Heart right ventricle (tissue), 16 donors: ENCODE measurements at regions not wholly inside any gene's neighbourhood (a gene's known extent, or its start where the extent isn't known, plus 50 kb on each side); places are given as distances from the start of the nearest gene placed in this dataset.

Source experiments
- ATAC-seq, 8 donors: fragments of 200-7000 bp; cut with Tn5 transposase; one replicate each; pipeline ENCODE4 v1.9.1; 2020; ENCODE audit warnings: mild to moderate bottlenecking in 8 of 8, moderate library complexity in 8 of 8, moderate number of reproducible peaks in 1 of 8
- DNase-seq, 2 donors: peaks; one replicate each; pipeline ENCODE4 v3.0.0-alpha.2; 2020
- H3K27ac ChIP-seq, 10 donors: fragments of 200-600 bp; sonication (generic) in 2 of 10; one replicate each; pipeline versions ENCODE4 v1.5.0 to v1.8.0; 2020 to 2022; ENCODE audit warnings: mild to moderate bottlenecking in 3 of 10
- H3K27me3 ChIP-seq, 7 donors: fragments of 200-600 bp; one replicate each; pipeline ENCODE4 v1.8.0; 2021 to 2022; ENCODE audit warnings: mild to moderate bottlenecking in 2 of 7
- H3K36me3 ChIP-seq, 9 donors: fragments of 200-600 bp; sonication (generic) in 1 of 9; one replicate each; pipeline versions ENCODE4 v1.5.0 to v1.8.0; 2020 to 2022; ENCODE audit warnings: mild to moderate bottlenecking in 2 of 9
- H3K4me1 ChIP-seq, 9 donors: fragments of 200-600 bp; sonication (generic) in 1 of 9; one replicate each; pipeline versions ENCODE4 v1.5.0 to v1.8.0; 2020 to 2022; ENCODE audit warnings: mild to moderate bottlenecking in 4 of 9
- H3K4me3 ChIP-seq, 10 donors: fragments of 200-600 bp; sonication (generic) in 2 of 10; one replicate each; pipeline versions ENCODE4 v1.5.0 to v1.8.0; 2020 to 2022; ENCODE audit warnings: mild to moderate bottlenecking in 7 of 10, moderate library complexity in 2 of 10
- H3K9me3 ChIP-seq, 11 donors: fragments of 200-600 bp in 10 of 11; sonication (generic) in 2 of 11; one replicate each; pipeline versions ENCODE4 v1.5.0 to v1.8.0; 2013 to 2022; ENCODE audit warnings: mild to moderate bottlenecking in 2 of 11, control low read depth in 1 of 11, moderate library complexity in 1 of 11
- WGBS, 2 donors: extraction: QIAGEN DNeasy Blood & Tissue Kit; methylation state at CpG; one replicate each; pipeline ENCODE4 v1.1.7; 2013; ENCODE audit warnings: inconsistent platforms in 1 of 2; 5-methylcytosine and 5-hydroxymethylcytosine counted together
- intact Hi-C, 10 donors: fragments of 100-400 bp; cut with DNase I; formaldehyde crosslinking; loops; one replicate each; pipeline versions ENCODE4 v1.11.1 to v1.14.2; 2022
- TF ChIP-seq, protein P1 (sequence below), 9 donors: fragments of 200-600 bp; sonication (generic) in 2 of 9; IDR thresholded peaks; one replicate each; pipeline versions ENCODE4 v1.5.0 to v1.8.0; 2021 to 2022; ENCODE audit warnings: antibody characterized with exemption in 9 of 9, mild to moderate bottlenecking in 5 of 9, moderate library complexity in 1 of 9
- donor health status: Arrhythmogenic right ventricular cardiomyopathy.
- donor health status: ischemic (EF 13 %, LVEDD 7.1; RV severe dilation, severe dysfunction).
- donor health status: healthy with polysubstance abuse.
- donor health status: DM: no; HTN: yes; CAD: no.
- donor health status: DM: no; HTN: no; CAD: no.
- donor health status: ischemic (EF 25% LVEDD 6.9; RV normal size, moderate dysfunction).
- donor health status: ischemic (EF 25% LVEDD 5.7; RV mildly dilated, moderate dysfunction).
- donor health status: healthy.
- donor health status: DM: yes; HTN: yes; CAD: no.
- donor health status: Ischemic cardiomyopathy.
- donor health status: ischemic (EF 35%, LVEDD 5.7; RV mildly dilated, moderate dysfunction).
- donor health status: nonischemic (EF 11% LVEDD 7.7; RV severe dilation, severe dysfunction).
- donor health status: DM: yes; HTN: yes; CAD: no.
- donor health status: PGD.
- donor health status: ischemic (EF 29% LVEDD 5.4; RV normal size, mild dysfunction).
- donor health status: nonischemic (EF 23%, LVEDD 6.1; RV moderate dilation, normal function).

DNA sequence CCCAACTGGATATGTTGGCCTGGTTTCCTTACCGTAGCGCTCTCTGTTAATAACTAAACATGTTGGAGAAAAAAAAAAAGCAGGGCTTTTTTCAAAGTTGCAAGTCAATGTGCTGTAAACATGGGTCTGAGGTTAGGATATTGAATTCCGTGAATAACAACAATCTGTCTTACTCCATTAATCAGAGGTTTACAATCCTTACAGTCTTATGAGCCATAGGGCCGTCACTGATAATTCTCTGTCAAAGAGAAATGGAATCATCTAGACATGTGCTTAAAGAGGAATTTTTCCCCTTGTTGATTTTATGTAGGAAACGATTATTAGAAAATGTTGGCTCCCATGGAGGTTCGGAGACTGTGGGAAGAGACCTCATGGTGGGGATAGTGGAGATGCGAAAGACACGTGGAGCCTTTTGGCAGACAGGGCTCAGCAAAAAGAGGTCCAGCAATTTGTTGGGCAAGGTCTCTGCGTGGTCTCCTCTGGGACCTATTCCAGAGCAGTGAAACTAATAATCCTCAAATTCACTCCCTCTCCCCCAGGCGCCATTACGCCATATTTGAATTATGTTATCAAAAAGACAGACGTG, 83.5 kb upstream of the CLDN14 start:
- 81% methylated on average over 12 of the region's 12 CpGs for WGBS, 2 donors
- DNase-seq: no peak
- intact Hi-C loops: no loop called here
- Histone ChIP-seq H3K4me3 (no peak overlapping the region), H3K27me3 (peaks cover 0 to 47% (median 27%) of the 10 kb centered on the region in 7 donors), H3K36me3 (no peaks in the 10 kb centered on the region), H3K4me1 (no peaks in the 10 kb centered on the region), H3K9me3 (peaks cover 0 to 5% (median 0%) of the 10 kb centered on the region in 11 donors), H3K27ac (no peak overlapping the region)
- ATAC-seq: no peak
- TF ChIP-seq, protein P1, sequence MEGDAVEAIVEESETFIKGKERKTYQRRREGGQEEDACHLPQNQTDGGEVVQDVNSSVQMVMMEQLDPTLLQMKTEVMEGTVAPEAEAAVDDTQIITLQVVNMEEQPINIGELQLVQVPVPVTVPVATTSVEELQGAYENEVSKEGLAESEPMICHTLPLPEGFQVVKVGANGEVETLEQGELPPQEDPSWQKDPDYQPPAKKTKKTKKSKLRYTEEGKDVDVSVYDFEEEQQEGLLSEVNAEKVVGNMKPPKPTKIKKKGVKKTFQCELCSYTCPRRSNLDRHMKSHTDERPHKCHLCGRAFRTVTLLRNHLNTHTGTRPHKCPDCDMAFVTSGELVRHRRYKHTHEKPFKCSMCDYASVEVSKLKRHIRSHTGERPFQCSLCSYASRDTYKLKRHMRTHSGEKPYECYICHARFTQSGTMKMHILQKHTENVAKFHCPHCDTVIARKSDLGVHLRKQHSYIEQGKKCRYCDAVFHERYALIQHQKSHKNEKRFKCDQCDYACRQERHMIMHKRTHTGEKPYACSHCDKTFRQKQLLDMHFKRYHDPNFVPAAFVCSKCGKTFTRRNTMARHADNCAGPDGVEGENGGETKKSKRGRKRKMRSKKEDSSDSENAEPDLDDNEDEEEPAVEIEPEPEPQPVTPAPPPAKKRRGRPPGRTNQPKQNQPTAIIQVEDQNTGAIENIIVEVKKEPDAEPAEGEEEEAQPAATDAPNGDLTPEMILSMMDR (IDR thresholded peaks at IDR 0.05): no peak

GRCh38 chr21:36564647-36565046, 84.7 kb upstream of the CLDN14 start:
- 0% methylated on average over 1 of the region's 1 CpG for WGBS, 2 donors
- intact Hi-C loops: no loop called here
- peaks cover 0 to 56% (median 37%) of the 10 kb centered on the region in 7 donors for H3K27me3 ChIP-seq
- DNase-seq (no peak), ATAC-seq (no peak)
- H3K36me3 ChIP-seq: no peaks in the 10 kb centered on the region
- no peaks in the 10 kb centered on the region for H3K9me3 ChIP-seq
- no peaks in the 10 kb centered on the region for H3K4me1 ChIP-seq
- H3K4me3 ChIP-seq: no peak overlapping the region
- TF ChIP-seq, protein P1 (IDR thresholded peaks at IDR 0.05): no peak
- H3K27ac ChIP-seq: no peak overlapping the region

DNA sequence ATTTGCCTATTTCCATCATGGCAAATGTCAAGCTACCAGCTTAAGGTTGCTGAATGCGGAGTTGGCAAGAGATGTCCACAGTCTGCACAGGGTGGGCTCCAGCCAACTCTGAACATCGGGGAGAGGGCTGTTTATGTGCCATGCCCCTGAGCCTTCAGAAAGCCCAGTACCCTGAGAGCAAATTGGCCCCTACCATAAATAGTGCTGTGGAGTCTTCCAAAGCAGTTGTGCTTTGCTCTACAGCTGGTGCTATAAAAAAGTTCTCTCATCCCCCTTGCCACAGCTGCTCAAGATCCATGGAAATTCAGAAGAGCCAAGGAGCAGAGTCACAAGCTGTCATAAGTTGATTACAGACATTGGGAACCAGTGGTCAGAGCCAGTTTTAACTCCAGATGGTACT, 85.6 kb upstream of the CLDN14 start:
- H3K4me3 ChIP-seq: no peak overlapping the region
- no peaks in the 10 kb centered on the region for H3K36me3 ChIP-seq
- H3K27me3 ChIP-seq: peaks cover 0 to 65% (median 39%) of the 10 kb centered on the region in 7 donors
- TF ChIP-seq, protein P1 (IDR thresholded peaks at IDR 0.05): no peak
- H3K4me1 ChIP-seq: no peaks in the 10 kb centered on the region
- no peaks in the 10 kb centered on the region for H3K9me3 ChIP-seq
- intact Hi-C loops: no loop called here
- no peak for DNase-seq
- 93 to 94% methylated on average over 2 of the region's 2 CpGs for WGBS, 2 donors
- ATAC-seq: no peak
- H3K27ac ChIP-seq: no peak overlapping the region

DNA sequence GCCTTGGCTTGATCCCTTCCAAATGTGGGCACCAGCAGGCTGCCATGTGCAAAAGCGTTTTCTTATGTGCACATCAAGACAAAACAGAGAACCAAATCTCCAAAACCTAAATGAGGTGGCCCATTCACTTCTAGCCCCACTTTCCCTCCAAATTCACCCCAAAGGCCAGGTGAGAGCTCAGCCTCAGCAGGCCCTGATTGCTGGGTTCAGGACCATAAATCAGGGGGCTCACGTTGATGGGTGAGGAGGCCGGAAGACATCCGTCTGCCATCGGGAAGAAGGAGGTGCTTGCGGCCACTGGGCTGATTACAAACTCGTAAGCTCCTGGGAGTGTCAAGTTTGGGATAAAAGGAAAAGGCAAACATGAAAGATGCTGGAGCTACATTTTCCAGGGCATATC, 86.7 kb upstream of the CLDN14 start:
- TF ChIP-seq, protein P1 (IDR thresholded peaks at IDR 0.05): no peak
- ATAC-seq (no peak), DNase-seq (no peak)
- intact Hi-C loops: no loop called here
- Histone ChIP-seq H3K27ac (no peak overlapping the region), H3K9me3 (no peaks in the 10 kb centered on the region), H3K27me3 (peaks cover 0 to 64% (median 43%) of the 10 kb centered on the region in 7 donors), H3K4me1 (no peaks in the 10 kb centered on the region), H3K4me3 (no peak overlapping the region), H3K36me3 (no peaks in the 10 kb centered on the region)
- 74 to 79% methylated on average over 7 of the region's 7 CpGs for WGBS, 2 donors
